HL-60 (cell line): ENCODE measurements at regions not wholly inside any gene's neighbourhood (a gene's known extent, or its start where the extent isn't known, plus 50 kb on each side); places are given as distances from the start of the nearest gene placed in this dataset.

Source experiments
- DNase-seq, 2 experiments: peaks; one replicate each; pipeline ENCODE4 v3.0.0-alpha.2; 2010 to 2020; ENCODE audit warnings: low read depth in 1 of 2, low spot score in 1 of 2
- H3K27ac ChIP-seq: fragments of 250-450 bp; sonication (Bioruptor Pico); replicated peaks from 2 replicates; pipeline ENCODE4 v1.5.1; 2020; ENCODE audit warnings: mild to moderate bottlenecking, moderate library complexity
- H3K27me3 ChIP-seq: fragments of 250-450 bp; sonication (Bioruptor Pico); 2 replicates; pipeline ENCODE4 v1.5.1; 2021; ENCODE audit warnings: mild to moderate bottlenecking, moderate library complexity; ENCODE audit not compliant: insufficient read depth, poor library complexity, severe bottlenecking
- H3K4me3 ChIP-seq: replicated peaks from 2 replicates; pipeline ENCODE4 v1.5.1; 2011; ENCODE audit warnings: mild to moderate bottlenecking, control low read depth, low read length; ENCODE audit not compliant: insufficient read depth
- GABPA ChIP-seq: IDR thresholded peaks from 2 replicates; pipeline ENCODE4 v1.6.1; 2012; ENCODE audit warnings: low read depth
- POLR2AphosphoS5 ChIP-seq: IDR thresholded peaks from 2 replicates; pipeline ENCODE4 v1.6.1; 2012; ENCODE audit warnings: low read depth
- REST ChIP-seq: IDR thresholded peaks from 2 replicates; pipeline ENCODE4 v1.6.1; 2012; ENCODE audit warnings: low read depth; ENCODE audit not compliant: insufficient replicate concordance
- SPI1 ChIP-seq: IDR thresholded peaks from 2 replicates; pipeline ENCODE4 v1.6.1; 2012; ENCODE audit warnings: low read depth, mild to moderate bottlenecking, borderline replicate concordance
- TF ChIP-seq, protein P1 (sequence below): IDR thresholded peaks from one replicate; pipeline ENCODE4 v1.5.1; 2011; ENCODE audit warnings: low read length, control low read depth, inconsistent platforms; ENCODE audit not compliant: insufficient read depth

DNA sequence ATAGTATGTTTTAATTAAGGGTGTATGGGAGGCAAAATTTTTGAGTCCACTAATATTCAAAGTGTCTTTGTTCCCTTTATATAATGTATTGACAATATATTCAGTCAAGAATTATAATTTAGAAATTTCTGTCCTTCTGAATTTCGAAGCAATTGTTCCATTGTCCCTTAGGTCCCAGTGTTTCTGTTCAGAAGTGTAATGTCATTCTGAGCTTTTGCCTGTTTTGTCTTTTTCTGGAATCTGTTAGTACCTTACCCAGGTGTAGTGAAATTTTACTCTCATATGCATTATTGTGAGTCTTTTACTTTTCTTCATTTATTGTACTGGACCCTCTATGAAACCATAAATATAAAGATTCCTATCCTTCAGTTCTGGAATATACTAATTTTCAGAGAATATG lies 505.7 kb upstream of the KIF2B start:
- H3K4me3 ChIP-seq: no peak overlapping the region
- no peak for TF ChIP-seq SPI1
- no peak for TF ChIP-seq GABPA
- TF ChIP-seq, protein P1, sequence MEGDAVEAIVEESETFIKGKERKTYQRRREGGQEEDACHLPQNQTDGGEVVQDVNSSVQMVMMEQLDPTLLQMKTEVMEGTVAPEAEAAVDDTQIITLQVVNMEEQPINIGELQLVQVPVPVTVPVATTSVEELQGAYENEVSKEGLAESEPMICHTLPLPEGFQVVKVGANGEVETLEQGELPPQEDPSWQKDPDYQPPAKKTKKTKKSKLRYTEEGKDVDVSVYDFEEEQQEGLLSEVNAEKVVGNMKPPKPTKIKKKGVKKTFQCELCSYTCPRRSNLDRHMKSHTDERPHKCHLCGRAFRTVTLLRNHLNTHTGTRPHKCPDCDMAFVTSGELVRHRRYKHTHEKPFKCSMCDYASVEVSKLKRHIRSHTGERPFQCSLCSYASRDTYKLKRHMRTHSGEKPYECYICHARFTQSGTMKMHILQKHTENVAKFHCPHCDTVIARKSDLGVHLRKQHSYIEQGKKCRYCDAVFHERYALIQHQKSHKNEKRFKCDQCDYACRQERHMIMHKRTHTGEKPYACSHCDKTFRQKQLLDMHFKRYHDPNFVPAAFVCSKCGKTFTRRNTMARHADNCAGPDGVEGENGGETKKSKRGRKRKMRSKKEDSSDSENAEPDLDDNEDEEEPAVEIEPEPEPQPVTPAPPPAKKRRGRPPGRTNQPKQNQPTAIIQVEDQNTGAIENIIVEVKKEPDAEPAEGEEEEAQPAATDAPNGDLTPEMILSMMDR: no peak
- no peak for TF ChIP-seq REST
- no peak for TF ChIP-seq POLR2AphosphoS5
- H3K27ac ChIP-seq: no peak overlapping the region
- no peaks in the 10 kb centered on the region for H3K27me3 ChIP-seq
- no peak for DNase-seq

DNA sequence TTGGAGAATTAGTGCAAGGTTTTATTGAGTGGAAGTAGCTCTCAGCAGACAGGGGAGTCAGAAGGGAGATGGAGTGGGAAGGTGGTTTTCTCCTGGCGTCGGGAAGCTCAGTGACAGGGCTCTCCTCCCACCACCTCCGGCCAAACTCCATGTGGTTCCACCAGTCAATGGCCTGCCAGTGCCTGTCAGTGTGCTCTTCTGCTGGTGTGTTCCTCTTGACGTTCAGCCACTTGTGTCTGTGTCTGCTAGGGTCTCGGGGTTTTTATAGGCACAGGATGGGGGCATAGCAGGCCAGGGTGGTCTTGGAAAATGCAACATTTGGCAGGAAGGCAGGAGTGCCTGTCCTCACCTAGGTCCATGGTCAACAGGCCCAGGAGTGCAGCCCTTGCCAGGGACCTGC lies 506.7 kb upstream of the KIF2B start:
- TF ChIP-seq SPI1 (no peak), REST (no peak)
- Histone ChIP-seq H3K27me3 (no peaks in the 10 kb centered on the region), H3K27ac (no peak overlapping the region), H3K4me3 (no peak overlapping the region)
- DNase-seq: no peak

DNA sequence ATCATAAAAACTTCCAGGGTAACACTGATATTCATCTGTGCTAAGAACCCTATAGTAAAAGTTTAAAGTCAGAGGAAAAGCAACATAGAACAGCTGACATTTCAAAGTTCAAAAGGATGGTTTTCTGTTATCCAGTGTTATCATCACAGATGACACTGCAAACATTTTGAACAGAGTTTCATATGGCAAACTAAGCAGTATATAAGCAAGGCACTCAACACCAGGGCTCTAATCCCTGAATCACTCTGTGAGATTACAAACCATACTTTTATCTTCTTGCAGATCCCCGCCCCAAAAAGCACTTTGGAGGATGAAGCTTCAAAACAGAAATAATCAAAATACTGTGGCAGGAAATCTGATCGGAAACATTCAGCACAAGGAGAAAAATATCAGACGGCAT lies 508.2 kb upstream of the KIF2B start:
- no peaks in the 10 kb centered on the region for H3K27me3 ChIP-seq
- no peak for DNase-seq
- H3K27ac ChIP-seq: no peak overlapping the region
- H3K4me3 ChIP-seq: no peak overlapping the region
- TF ChIP-seq SPI1: no peak
- no peak for TF ChIP-seq REST
- TF ChIP-seq, protein P1: no peak
- no peak for TF ChIP-seq GABPA
- no peak for TF ChIP-seq POLR2AphosphoS5

DNA sequence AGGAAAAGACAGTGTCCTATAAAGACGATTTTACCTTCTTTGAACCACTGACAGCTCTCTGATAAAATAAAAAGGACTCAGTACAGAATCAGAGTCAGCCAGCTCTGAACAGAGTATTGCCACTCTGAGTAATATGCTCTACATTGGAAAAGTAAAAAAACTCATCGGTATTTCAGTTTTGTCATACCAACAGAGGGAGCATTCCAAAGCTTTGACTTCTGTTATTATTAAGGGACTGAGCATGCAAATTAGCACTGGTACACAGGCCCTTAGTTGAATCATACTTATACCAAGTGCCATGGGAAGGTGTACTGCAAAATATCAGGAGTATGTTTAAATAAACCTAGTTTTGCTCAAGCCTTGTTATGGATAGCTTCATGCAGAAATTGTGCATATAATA lies 509.0 kb upstream of the KIF2B start:
- TF ChIP-seq REST (no peak), POLR2AphosphoS5 (no peak), SPI1 (no peak), GABPA (no peak)
- TF ChIP-seq, protein P1: no peak
- Histone ChIP-seq H3K27ac (no peak overlapping the region), H3K27me3 (no peaks in the 10 kb centered on the region), H3K4me3 (no peak overlapping the region)
- no peak for DNase-seq
